Smooth muscle cell (in vitro differentiated cells): ENCODE measurements at regions not wholly inside any gene's neighbourhood (a gene's known extent, or its start where the extent isn't known, plus 50 kb on each side); places are given as distances from the start of the nearest gene placed in this dataset.

Experiments used
- DNase-seq: peaks from one replicate; lab custom pipeline; 2025; ENCODE audit not compliant: unreplicated experiment; lab: John Stamatoyannopoulos, UW
- H2AFZ ChIP-seq: fragments of 200-600 bp; sonication (generic); 2 replicates; pipeline ENCODE4 v1.6.0; 2016; ENCODE audit warnings: antibody characterized with exemption, low read depth, mild to moderate bottlenecking
- H3F3A ChIP-seq: fragments of 200-600 bp; sonication (generic); 2 replicates; pipeline ENCODE4 v1.6.0; 2017; ENCODE audit warnings: antibody characterized with exemption, low read depth
- H3K27ac ChIP-seq: fragments of 200-600 bp; sonication (generic); 2 replicates; pipeline ENCODE4 v1.5.1; 2016; ENCODE audit warnings: low read depth, mild to moderate bottlenecking
- H3K27me3 ChIP-seq: fragments of 200-600 bp; sonication (generic); 2 replicates; pipeline ENCODE4 v1.6.1; 2016; ENCODE audit warnings: low read depth, mild to moderate bottlenecking
- H3K36me3 ChIP-seq: fragments of 200-600 bp; sonication (generic); 2 replicates; pipeline ENCODE4 v1.5.1; 2016; ENCODE audit warnings: low read depth
- H3K4me1 ChIP-seq: fragments of 200-600 bp; sonication (generic); 2 replicates; pipeline ENCODE4 v1.5.1; 2016; ENCODE audit warnings: low read depth
- H3K4me2 ChIP-seq: fragments of 200-600 bp; sonication (generic); 2 replicates; pipeline ENCODE4 v1.6.0; 2016; ENCODE audit warnings: mild to moderate bottlenecking
- H3K4me3 ChIP-seq: fragments of 200-600 bp; sonication (generic); 2 replicates; pipeline ENCODE4 v1.5.1; 2016; ENCODE audit warnings: mild to moderate bottlenecking
- H3K79me2 ChIP-seq: fragments of 200-600 bp; sonication (generic); 2 replicates; pipeline ENCODE4 v1.6.0; 2016; ENCODE audit warnings: low read depth, mild to moderate bottlenecking
- H3K9ac ChIP-seq: fragments of 200-600 bp; sonication (generic); 2 replicates; pipeline ENCODE4 v1.6.0; 2016; ENCODE audit warnings: low read depth
- H3K9me3 ChIP-seq: fragments of 200-600 bp; sonication (generic); replicated peaks from 2 replicates; pipeline ENCODE4 v1.5.1; 2016; ENCODE audit warnings: low read depth
- H4K20me1 ChIP-seq: fragments of 200-600 bp; sonication (generic); 2 replicates; pipeline ENCODE4 v1.6.0; 2016; ENCODE audit warnings: low read depth
- CTCF ChIP-seq: fragments of 200-600 bp; sonication (generic); IDR thresholded peaks from 2 replicates; pipeline ENCODE4 v1.5.1; 2017; ENCODE audit warnings: borderline replicate concordance, mild to moderate bottlenecking, antibody characterized with exemption; ENCODE audit not compliant: insufficient read depth, poor library complexity, severe bottlenecking
- WGBS: methylation state at CpG from one replicate; pipeline ENCODE4 v1.1.7; 2016; ENCODE audit warnings: low lambda C conversion rate; 5-methylcytosine and 5-hydroxymethylcytosine counted together

GRCh38 chr15:96561593-96561992 is 231.1 kb downstream of the NR2F2 start:
- peaks cover 36% of the 10 kb centered on the region for H3K27me3 ChIP-seq
- H4K20me1 ChIP-seq, result no peaks in the 10 kb centered on the region
- H3K9me3 ChIP-seq, result no peaks in the 10 kb centered on the region
- DNase-seq, result no peak
- H3K27ac ChIP-seq, result no peak overlapping the region
- no peak overlapping the region for H3K9ac ChIP-seq
- no peaks in the 10 kb centered on the region for H3K4me1 ChIP-seq
- H3F3A ChIP-seq, result no peaks in the 10 kb centered on the region
- 80% methylated on average over 2 of the region's 2 CpGs for WGBS
- H3K79me2 ChIP-seq, result no peaks in the 10 kb centered on the region
- TF ChIP-seq CTCF, result no peak
- H3K4me2 ChIP-seq, result no peak overlapping the region
- no peak overlapping the region for H3K4me3 ChIP-seq
- H3K36me3 ChIP-seq, result no peaks in the 10 kb centered on the region
- H2AFZ ChIP-seq, result no peak overlapping the region

GRCh38 chr15:96564546-96564945 is 234.0 kb downstream of the NR2F2 start:
- Histone ChIP-seq H3K27me3 (peaks cover 47% of the 10 kb centered on the region), H3K4me3 (no peak overlapping the region), H3K4me1 (no peaks in the 10 kb centered on the region), H3K9ac (no peak overlapping the region), H3K79me2 (no peaks in the 10 kb centered on the region), H4K20me1 (no peaks in the 10 kb centered on the region), H3K9me3 (no peaks in the 10 kb centered on the region), H3K4me2 (no peak overlapping the region), H3F3A (no peaks in the 10 kb centered on the region), H2AFZ (no peak overlapping the region), H3K27ac (no peak overlapping the region), H3K36me3 (no peaks in the 10 kb centered on the region)
- DNase-seq, result no peak
- TF ChIP-seq CTCF, result no peak
- WGBS, result 92% methylated on average over 3 of the region's 3 CpGs

- Histone ChIP-seq H3K4me3 (no peak overlapping the region), H4K20me1 (no peaks in the 10 kb centered on the region), H3K9me3 (no peaks in the 10 kb centered on the region), H3K9ac (no peak overlapping the region), H3K27ac (no peak overlapping the region), H3K4me1 (no peaks in the 10 kb centered on the region), H2AFZ (no peak overlapping the region), H3K36me3 (no peaks in the 10 kb centered on the region), H3F3A (no peaks in the 10 kb centered on the region), H3K79me2 (no peaks in the 10 kb centered on the region), H3K27me3 (peaks cover 52% of the 10 kb centered on the region), H3K4me2 (no peak overlapping the region)
- no peak for DNase-seq
- WGBS, result 84% methylated on average over 2 of the region's 2 CpGs
- no peak for TF ChIP-seq CTCF
These were observed 234.8 kb downstream of the NR2F2 start for GRCh38 chr15:96565266-96565665.

GRCh38 chr15:96574782-96575181 is 244.3 kb downstream of the NR2F2 start:
- peaks cover 39% of the 10 kb centered on the region for H3K27me3 ChIP-seq
- H3K9me3 ChIP-seq, result no peaks in the 10 kb centered on the region
- no peak overlapping the region for H3K9ac ChIP-seq
- no peak for DNase-seq
- no peak overlapping the region for H3K4me2 ChIP-seq
- no peak overlapping the region for H2AFZ ChIP-seq
- no peaks in the 10 kb centered on the region for H4K20me1 ChIP-seq
- H3K79me2 ChIP-seq, result no peaks in the 10 kb centered on the region
- H3K4me1 ChIP-seq, result no peaks in the 10 kb centered on the region
- no peak overlapping the region for H3K4me3 ChIP-seq
- TF ChIP-seq CTCF, result no peak
- no peak overlapping the region for H3K27ac ChIP-seq
- 85% methylated on average over 10 of the region's 10 CpGs for WGBS
- H3K36me3 ChIP-seq, result no peaks in the 10 kb centered on the region
- H3F3A ChIP-seq, result no peaks in the 10 kb centered on the region
